ENCODE measurements at regions not wholly inside any gene's neighbourhood (a gene's known extent, or its start where the extent isn't known, plus 50 kb on each side); places are given as distances from the start of the nearest gene placed in this dataset.
"Not testable (repeated sequence)": the region's sequence is repeated elsewhere in the genome, so short reads cannot be mapped to it uniquely, and the experiment has no call there.

- no peak overlapping the region for H3K27ac ChIP-seq
- TF ChIP-seq ZFX (IDR thresholded peaks at IDR 0.05; ENCODE audit: borderline replicate concordance) (no peak), CTCF (IDR thresholded peaks at IDR 0.05) (no peak)
Measured at GRCh38 chr15:89004726-89005030, 83.6 kb upstream of the ABHD2 start.

GRCh38 chr15:89007527-89007926 is 80.7 kb upstream of the ABHD2 start:
- H3K27ac ChIP-seq, result not testable (repeated sequence)

GRCh38 chr15:89007989-89008388 is 80.3 kb upstream of the ABHD2 start:
- no peak overlapping the region for H3K27ac ChIP-seq
- TF ChIP-seq ZFX (IDR thresholded peaks at IDR 0.05; ENCODE audit: borderline replicate concordance) (no peak), CTCF (IDR thresholded peaks at IDR 0.05) (no peak)

GRCh38 chr15:89009080-89009479 is 79.2 kb upstream of the ABHD2 start:
- H3K27ac ChIP-seq, result no peak overlapping the region
- no peak for TF ChIP-seq CTCF (IDR thresholded peaks at IDR 0.05)
- no peak for TF ChIP-seq ZFX (IDR thresholded peaks at IDR 0.05; ENCODE audit: borderline replicate concordance)

- TF ChIP-seq ZFX (IDR thresholded peaks at IDR 0.05; ENCODE audit: borderline replicate concordance), result no peak
- TF ChIP-seq CTCF (IDR thresholded peaks at IDR 0.05), result no peak
- H3K27ac ChIP-seq, result no peak overlapping the region
Measured at GRCh38 chr15:89015412-89016097, 72.7 kb upstream of the ABHD2 start.

- no peak for TF ChIP-seq ZFX (IDR thresholded peaks at IDR 0.05; ENCODE audit: borderline replicate concordance)
- TF ChIP-seq CTCF (IDR thresholded peaks at IDR 0.05), result no peak
Measured at GRCh38 chr15:89016549-89017041, 71.7 kb upstream of the ABHD2 start.

GRCh38 chr15:89017370-89018066 is 70.7 kb upstream of the ABHD2 start:
- H3K27ac ChIP-seq, result no peak overlapping the region

More at GRCh38 chr15:89016549-89017041, 71.7 kb upstream of the ABHD2 start:
- H3K27ac ChIP-seq, result no peak overlapping the region

More at GRCh38 chr15:89017370-89018066, 70.7 kb upstream of the ABHD2 start:
- no peak for TF ChIP-seq ZFX (IDR thresholded peaks at IDR 0.05; ENCODE audit: borderline replicate concordance)
- peak; percentile 91 for TF ChIP-seq CTCF (IDR thresholded peaks at IDR 0.05)
